AG04450 (cell line): ENCODE measurements at regions not wholly inside any gene's neighbourhood (a gene's known extent, or its start where the extent isn't known, plus 50 kb on each side); places are given as distances from the start of the nearest gene placed in this dataset.
"Not testable (repeated sequence)": the region's sequence is repeated elsewhere in the genome, so short reads cannot be mapped to it uniquely, and the experiment has no call there.

Experiments
- CTCF ChIA-PET: fragments of 300-600, 350-600 bp; formaldehyde crosslinking; extraction: SDS; loops from one replicate; lab custom pipeline; 2022; ENCODE audit warnings: antibody characterized with exemption, inconsistent platforms; lab: Charles Lee
- POLR2A ChIA-PET: fragments of 350-600 bp; formaldehyde crosslinking; extraction: SDS; loops from one replicate; lab custom pipeline; 2021; ENCODE audit warnings: antibody characterized with exemption, inconsistent platforms; lab: Yijun Ruan, JAX
- DNase-seq: peaks from one replicate; pipeline ENCODE4 v3.0.0-alpha.2; 2011; ENCODE audit warnings: low read depth, low spot score
- H3K27ac ChIP-seq: one replicate; pipeline ENCODE4 v1.5.1; 2012; ENCODE audit warnings: low read depth, low read length, control low read depth
- H3K27me3 ChIP-seq: one replicate; pipeline ENCODE4 v1.6.0; 2012; ENCODE audit warnings: low read length; ENCODE audit not compliant: control insufficient read depth, insufficient read depth
- H3K4me3 ChIP-seq: 2 replicates; pipeline ENCODE4 v1.5.1; 2011; ENCODE audit warnings: mild to moderate bottlenecking, low read depth, low read length, control low read depth
- H3K9me3 ChIP-seq: 2 replicates; pipeline ENCODE4 v1.5.1; 2012; ENCODE audit warnings: low read length; ENCODE audit not compliant: control insufficient read depth, insufficient read depth
- CTCF ChIP-seq: IDR thresholded peaks from 2 replicates; pipeline ENCODE4 v1.5.1; 2011; ENCODE audit warnings: low read depth, low read length, control low read depth, inconsistent platforms

DNA sequence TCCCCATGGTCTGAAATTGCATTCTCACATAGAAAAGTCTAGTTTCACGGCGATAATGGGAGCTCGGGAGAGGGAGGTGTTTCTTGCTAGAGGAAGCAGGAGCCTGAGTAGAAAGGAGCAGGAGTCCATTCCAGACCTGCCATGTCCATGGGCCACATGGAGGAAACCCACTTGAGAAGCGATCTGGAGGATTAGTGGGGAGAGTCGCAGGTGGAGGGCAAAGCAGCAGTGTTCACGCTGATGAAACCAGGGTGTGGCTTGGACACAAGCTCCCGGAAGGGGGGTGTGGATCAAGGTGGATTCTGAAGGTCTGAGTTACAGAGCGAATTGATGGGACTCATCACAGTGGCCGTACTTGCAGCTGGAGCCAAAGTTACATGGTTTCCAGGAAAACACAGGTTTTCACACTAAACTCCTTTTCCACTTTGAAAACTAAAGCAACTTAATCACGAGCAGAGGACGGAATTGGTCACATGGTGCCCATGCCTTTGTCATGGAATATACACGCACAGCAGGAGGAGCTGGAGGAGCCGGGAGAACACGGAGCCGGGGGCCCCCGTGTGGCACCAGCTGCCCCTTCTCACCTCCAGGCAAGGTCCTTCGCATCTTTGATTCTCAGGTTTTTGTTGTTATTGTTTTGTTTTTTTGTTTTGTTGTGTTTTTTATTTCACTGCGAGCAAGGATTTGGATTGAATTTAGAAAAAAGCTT is 255.1 kb upstream of the MYT1L start:
- CTCF ChIA-PET, result no interaction called here

DNA sequence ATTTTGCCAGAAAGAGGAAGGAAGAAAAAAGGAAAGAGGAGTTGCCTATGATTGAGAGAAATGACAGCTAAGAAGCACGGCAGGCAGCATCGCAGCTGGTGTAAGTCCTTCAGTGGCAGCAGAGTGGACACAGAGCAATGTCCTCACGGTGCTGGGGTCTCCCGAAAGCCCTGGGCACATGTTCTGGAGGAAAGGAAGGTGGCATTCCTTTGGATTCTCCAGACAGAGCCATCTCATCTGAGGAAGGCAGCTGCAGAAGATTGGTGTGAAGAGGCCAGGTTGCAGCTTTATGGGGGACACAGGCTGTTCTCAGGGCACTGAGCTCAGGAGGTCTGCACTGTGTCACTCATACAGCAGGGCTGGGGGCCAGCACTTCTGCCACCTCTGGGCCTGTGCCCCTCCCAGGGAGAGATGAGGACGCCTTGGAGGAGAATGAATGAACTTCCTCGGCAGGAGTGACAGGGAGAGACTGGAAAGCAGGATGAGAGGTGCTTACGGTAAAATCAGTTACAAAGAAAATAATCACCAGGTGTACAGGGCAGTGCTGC is 252.0 kb upstream of the MYT1L start:
- Histone ChIP-seq H3K4me3 (no peak overlapping the region), H3K27ac (no peak overlapping the region), H3K9me3 (peaks cover 46% of the 10 kb centered on the region), H3K27me3 (no peaks in the 10 kb centered on the region)
- no peak for TF ChIP-seq CTCF
- POLR2A ChIA-PET, result no interaction called here
- CTCF ChIA-PET, result no interaction called here
- DNase-seq, result no peak

More for the DNA sequence above, 255.1 kb upstream of the MYT1L start:
- no peak for DNase-seq
- TF ChIP-seq CTCF, result no peak
- Histone ChIP-seq H3K4me3 (no peak overlapping the region), H3K9me3 (peaks cover 47% of the 10 kb centered on the region), H3K27me3 (no peaks in the 10 kb centered on the region), H3K27ac (no peak overlapping the region)
- POLR2A ChIA-PET, result no interaction called here

GRCh38 chr2:2581331-2582159 is 250.5 kb upstream of the MYT1L start:
- Histone ChIP-seq H3K27me3 (no peaks in the 10 kb centered on the region), H3K4me3 (no peak overlapping the region), H3K9me3 (peaks cover 44% of the 10 kb centered on the region), H3K27ac (no peak overlapping the region)
- no peak for DNase-seq
- CTCF ChIA-PET, result no interaction called here
- no peak for TF ChIP-seq CTCF
- POLR2A ChIA-PET, result no interaction called here

DNA sequence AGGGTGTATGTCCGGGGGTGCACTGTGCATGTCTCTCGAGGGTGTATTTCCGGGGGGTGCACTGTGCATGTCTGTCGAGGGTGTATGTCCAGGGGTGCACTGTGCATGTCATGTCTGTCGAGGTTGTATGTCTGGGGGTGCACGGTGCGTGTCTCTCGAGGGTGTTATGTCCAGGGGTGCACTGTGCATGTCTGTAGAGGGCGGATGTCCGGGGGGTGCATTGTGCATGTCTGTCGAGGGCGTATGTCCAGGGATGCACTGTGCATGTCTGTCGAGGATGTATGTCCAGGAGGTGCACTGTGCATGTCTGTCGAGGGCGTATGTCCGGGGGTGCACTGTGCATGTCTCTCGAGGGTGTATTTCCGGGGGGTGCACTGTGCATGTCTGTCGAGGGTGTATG is 249.8 kb upstream of the MYT1L start:
- H3K27ac ChIP-seq, H3K27me3 ChIP-seq, DNase-seq, POLR2A ChIA-PET, CTCF ChIA-PET, H3K4me3 ChIP-seq: not testable (repeated sequence)
- H3K9me3 ChIP-seq, result peaks cover 40% of the 10 kb centered on the region

DNA sequence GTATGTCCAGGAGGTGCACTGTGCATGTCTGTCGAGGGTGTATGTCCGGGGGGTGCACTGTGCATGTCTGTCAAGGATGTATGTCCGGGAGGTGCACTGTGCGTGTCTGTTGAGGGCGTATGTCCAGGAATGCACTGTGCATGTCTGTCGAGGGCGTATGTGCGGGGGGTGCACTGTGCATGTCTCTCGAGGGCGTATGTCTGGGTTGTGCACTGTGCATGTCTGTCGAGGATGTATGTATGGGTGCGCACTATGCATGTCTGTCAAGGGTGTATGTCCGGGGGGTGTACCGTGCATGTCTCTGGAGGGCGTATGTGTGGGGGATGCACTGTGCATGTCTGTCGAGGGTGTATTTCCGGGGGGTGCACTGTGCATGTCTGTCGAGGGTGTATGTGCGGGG is 249.3 kb upstream of the MYT1L start:
- CTCF ChIA-PET, result no interaction called here
- no peak overlapping the region for H3K4me3 ChIP-seq
- no peak for TF ChIP-seq CTCF
- H3K9me3 ChIP-seq, result peaks cover 42% of the 10 kb centered on the region
- H3K27me3 ChIP-seq, result no peaks in the 10 kb centered on the region
- no peak overlapping the region for H3K27ac ChIP-seq
- POLR2A ChIA-PET, result no interaction called here
- DNase-seq, result no peak
